ENCODE measurements at regions not wholly inside any gene's neighbourhood (a gene's known extent, or its start where the extent isn't known, plus 50 kb on each side); places are given as distances from the start of the nearest gene placed in this dataset.

- DNase-seq (ENCODE audit: low read depth in 1 of 2, low spot score in 1 of 2) = no peak
- TF ChIP-seq SPI1 (IDR thresholded peaks at IDR 0.05; ENCODE audit: borderline replicate concordance, low read depth) = no peak
- no peak for TF ChIP-seq POLR2AphosphoS5 (IDR thresholded peaks at IDR 0.05; ENCODE audit: low read depth)
- no peak for TF ChIP-seq GABPA (IDR thresholded peaks at IDR 0.05; ENCODE audit: low read depth)
- no peak for TF ChIP-seq REST (IDR thresholded peaks at IDR 0.05; ENCODE audit: insufficient replicate concordance, low read depth)
- TF ChIP-seq, protein P1, sequence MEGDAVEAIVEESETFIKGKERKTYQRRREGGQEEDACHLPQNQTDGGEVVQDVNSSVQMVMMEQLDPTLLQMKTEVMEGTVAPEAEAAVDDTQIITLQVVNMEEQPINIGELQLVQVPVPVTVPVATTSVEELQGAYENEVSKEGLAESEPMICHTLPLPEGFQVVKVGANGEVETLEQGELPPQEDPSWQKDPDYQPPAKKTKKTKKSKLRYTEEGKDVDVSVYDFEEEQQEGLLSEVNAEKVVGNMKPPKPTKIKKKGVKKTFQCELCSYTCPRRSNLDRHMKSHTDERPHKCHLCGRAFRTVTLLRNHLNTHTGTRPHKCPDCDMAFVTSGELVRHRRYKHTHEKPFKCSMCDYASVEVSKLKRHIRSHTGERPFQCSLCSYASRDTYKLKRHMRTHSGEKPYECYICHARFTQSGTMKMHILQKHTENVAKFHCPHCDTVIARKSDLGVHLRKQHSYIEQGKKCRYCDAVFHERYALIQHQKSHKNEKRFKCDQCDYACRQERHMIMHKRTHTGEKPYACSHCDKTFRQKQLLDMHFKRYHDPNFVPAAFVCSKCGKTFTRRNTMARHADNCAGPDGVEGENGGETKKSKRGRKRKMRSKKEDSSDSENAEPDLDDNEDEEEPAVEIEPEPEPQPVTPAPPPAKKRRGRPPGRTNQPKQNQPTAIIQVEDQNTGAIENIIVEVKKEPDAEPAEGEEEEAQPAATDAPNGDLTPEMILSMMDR (IDR thresholded peaks at IDR 0.05; ENCODE audit: insufficient read depth, low read length) = no peak
- Histone ChIP-seq H3K27ac (replicated peaks) (no peak overlapping the region), H3K4me3 (replicated peaks; ENCODE audit: insufficient read depth, low read length) (no peak overlapping the region), H3K27me3 (ENCODE audit: insufficient read depth, poor library complexity, severe bottlenecking) (no peaks in the 10 kb centered on the region)
These were observed 52.8 kb upstream of the GPR26 start for GRCh38 chr10:123613346-123613850.

GRCh38 chr10:123614888-123615287 is 51.3 kb upstream of the GPR26 start:
- Histone ChIP-seq H3K27me3 (ENCODE audit: insufficient read depth, poor library complexity, severe bottlenecking) (no peaks in the 10 kb centered on the region), H3K27ac (replicated peaks) (no peak overlapping the region), H3K4me3 (replicated peaks; ENCODE audit: insufficient read depth, low read length) (no peak overlapping the region)
- peak in 1 of 2 experiments; percentile 39 for DNase-seq (ENCODE audit: low read depth in 1 of 2, low spot score in 1 of 2)
- TF ChIP-seq POLR2AphosphoS5 (IDR thresholded peaks at IDR 0.05; ENCODE audit: low read depth) (no peak), REST (IDR thresholded peaks at IDR 0.05; ENCODE audit: insufficient replicate concordance, low read depth) (peak; percentile 100)
- TF ChIP-seq, protein P1 (IDR thresholded peaks at IDR 0.05; ENCODE audit: insufficient read depth, low read length) = no peak
